ENCODE measurements at regions not wholly inside any gene's neighbourhood (a gene's known extent, or its start where the extent isn't known, plus 50 kb on each side); places are given as distances from the start of the nearest gene placed in this dataset.
"Not testable (repeated sequence)": the region's sequence is repeated elsewhere in the genome, so short reads cannot be mapped to it uniquely, and the experiment has no call there.

GRCh38 chr6:77324866-77325265, 138.4 kb downstream of the HTR1B start:
- no peak for DNase-seq (ENCODE audit: low spot score)

- DNase-seq (ENCODE audit: low spot score) = no peak
These were observed 140.7 kb downstream of the HTR1B start for GRCh38 chr6:77322604-77323003.

- no peak for DNase-seq (ENCODE audit: low spot score)
These were observed 145.0 kb downstream of the HTR1B start for GRCh38 chr6:77318256-77318655.

- DNase-seq (ENCODE audit: low spot score) = no peak
These were observed 149.7 kb downstream of the HTR1B start for GRCh38 chr6:77313595-77313994.

GRCh38 chr6:77299931-77300330, 163.4 kb downstream of the HTR1B start:
- DNase-seq (ENCODE audit: low spot score) = no peak

GRCh38 chr6:77298283-77298682, 165.0 kb downstream of the HTR1B start:
- DNase-seq (ENCODE audit: low spot score) = no peak

- DNase-seq (ENCODE audit: low spot score) = peak; percentile 22
These were observed 170.4 kb downstream of the HTR1B start for GRCh38 chr6:77292564-77293546.

GRCh38 chr6:77290798-77291197, 172.5 kb downstream of the HTR1B start:
- no peak for DNase-seq (ENCODE audit: low spot score)

GRCh38 chr6:77286541-77286940, 176.8 kb downstream of the HTR1B start:
- DNase-seq (ENCODE audit: low spot score) = no peak

GRCh38 chr6:77273929-77274328, 189.4 kb downstream of the HTR1B start:
- DNase-seq (ENCODE audit: low spot score) = no peak

GRCh38 chr6:77264970-77265369, 198.3 kb downstream of the HTR1B start:
- no peak for DNase-seq (ENCODE audit: low spot score)

- no peak for DNase-seq (ENCODE audit: low spot score)
These were observed 200.3 kb downstream of the HTR1B start for GRCh38 chr6:77263003-77263402.

- not testable (repeated sequence) for DNase-seq (ENCODE audit: low spot score)
These were observed 211.5 kb downstream of the HTR1B start for GRCh38 chr6:77251801-77252200.

- no peak for DNase-seq (ENCODE audit: low spot score)
These were observed 213.7 kb downstream of the HTR1B start for GRCh38 chr6:77249560-77249959.

GRCh38 chr6:77245026-77245425, 218.3 kb downstream of the HTR1B start:
- DNase-seq (ENCODE audit: low spot score) = no peak

GRCh38 chr6:77231438-77232305, 231.6 kb downstream of the HTR1B start:
- no peak for DNase-seq (ENCODE audit: low spot score)

- DNase-seq (ENCODE audit: low spot score) = no peak
These were observed 235.0 kb downstream of the HTR1B start for GRCh38 chr6:77228279-77228678.

- DNase-seq (ENCODE audit: low spot score) = no peak
These were observed 245.4 kb downstream of the HTR1B start for GRCh38 chr6:77217896-77218295.

- no peak for DNase-seq (ENCODE audit: low spot score)
These were observed 257.4 kb downstream of the HTR1B start for GRCh38 chr6:77205936-77206335.

GRCh38 chr6:77204555-77204954, 258.7 kb downstream of the HTR1B start:
- no peak for DNase-seq (ENCODE audit: low spot score)

- no peak for DNase-seq (ENCODE audit: low spot score)
These were observed 279.8 kb downstream of the HTR1B start for GRCh38 chr6:77183447-77183846.

- DNase-seq (ENCODE audit: low spot score) = no peak
These were observed 281.5 kb downstream of the HTR1B start for GRCh38 chr6:77181749-77182148.

- no peak for DNase-seq (ENCODE audit: low spot score)
These were observed 283.0 kb downstream of the HTR1B start for GRCh38 chr6:77180326-77180725.
